Bronchial epithelial cell (primary cell): ENCODE measurements at regions not wholly inside any gene's neighbourhood (a gene's known extent, or its start where the extent isn't known, plus 50 kb on each side); places are given as distances from the start of the nearest gene placed in this dataset.

Source experiments
- DNase-seq: peaks from one replicate; pipeline ENCODE4 v3.0.0-alpha.2; 2010; ENCODE audit warnings: low read depth
- FAIRE-seq: peaks from 2 replicates; lab custom pipeline; 2011; peaks lifted over from hg19 to GRCh38; lab: Jason Lieb, UNC
- H3K27me3 ChIP-seq: 2 replicates; pipeline ENCODE4 v1.5.1; 2011; ENCODE audit warnings: low read length; ENCODE audit not compliant: control insufficient read depth, insufficient read depth
- H3K36me3 ChIP-seq: 2 replicates; pipeline ENCODE4 v1.5.1; 2011; ENCODE audit warnings: low read length; ENCODE audit not compliant: control insufficient read depth, insufficient read depth
- H3K4me3 ChIP-seq: 2 replicates; pipeline ENCODE4 v1.5.1; 2011; ENCODE audit warnings: mild to moderate bottlenecking, low read depth, low read length, control low read depth
- CTCF ChIP-seq: IDR thresholded peaks from 2 replicates; pipeline ENCODE4 v1.5.1; 2011; ENCODE audit warnings: mild to moderate bottlenecking, moderate library complexity, low read length, control low read depth, inconsistent platforms; ENCODE audit not compliant: insufficient read depth, severe bottlenecking

DNA sequence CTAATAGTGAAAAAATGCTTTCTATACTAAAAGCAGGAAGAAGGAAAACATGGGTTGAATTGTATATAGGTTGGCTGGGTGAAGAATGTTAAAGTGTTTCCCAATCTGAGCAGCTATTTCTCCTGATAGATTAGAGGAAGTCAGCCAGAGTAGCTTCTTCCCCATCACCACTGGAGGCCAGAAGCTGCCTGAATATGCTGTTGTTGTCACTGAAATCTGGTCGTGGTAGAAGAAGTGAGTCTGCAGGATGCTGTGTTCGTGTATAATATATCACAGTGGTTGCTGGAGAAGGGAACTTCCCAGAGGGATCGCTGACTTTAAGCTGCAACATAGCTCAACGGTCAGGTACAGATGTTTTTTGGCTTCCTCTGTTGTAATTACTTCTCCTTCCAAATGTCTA lies 247.5 kb upstream of the LRATD1 start:
- DNase-seq (no peak), FAIRE-seq (no peak)
- Histone ChIP-seq H3K36me3 (no peaks in the 10 kb centered on the region), H3K27me3 (no peaks in the 10 kb centered on the region), H3K4me3 (no peak overlapping the region)
- no peak for TF ChIP-seq CTCF

- DNase-seq: no peak
These were observed 245.2 kb upstream of the LRATD1 start for GRCh38 chr2:14387332-14387731.

GRCh38 chr2:14388724-14389123 lies 243.8 kb upstream of the LRATD1 start:
- Histone ChIP-seq H3K36me3 (no peaks in the 10 kb centered on the region), H3K4me3 (no peak overlapping the region), H3K27me3 (no peaks in the 10 kb centered on the region)
- no peak for DNase-seq
- FAIRE-seq: no peak
- TF ChIP-seq CTCF: no peak

More at GRCh38 chr2:14387332-14387731, 245.2 kb upstream of the LRATD1 start:
- Histone ChIP-seq H3K4me3 (no peak overlapping the region), H3K27me3 (no peaks in the 10 kb centered on the region), H3K36me3 (no peaks in the 10 kb centered on the region)
- TF ChIP-seq CTCF: no peak
- FAIRE-seq: no peak

DNA sequence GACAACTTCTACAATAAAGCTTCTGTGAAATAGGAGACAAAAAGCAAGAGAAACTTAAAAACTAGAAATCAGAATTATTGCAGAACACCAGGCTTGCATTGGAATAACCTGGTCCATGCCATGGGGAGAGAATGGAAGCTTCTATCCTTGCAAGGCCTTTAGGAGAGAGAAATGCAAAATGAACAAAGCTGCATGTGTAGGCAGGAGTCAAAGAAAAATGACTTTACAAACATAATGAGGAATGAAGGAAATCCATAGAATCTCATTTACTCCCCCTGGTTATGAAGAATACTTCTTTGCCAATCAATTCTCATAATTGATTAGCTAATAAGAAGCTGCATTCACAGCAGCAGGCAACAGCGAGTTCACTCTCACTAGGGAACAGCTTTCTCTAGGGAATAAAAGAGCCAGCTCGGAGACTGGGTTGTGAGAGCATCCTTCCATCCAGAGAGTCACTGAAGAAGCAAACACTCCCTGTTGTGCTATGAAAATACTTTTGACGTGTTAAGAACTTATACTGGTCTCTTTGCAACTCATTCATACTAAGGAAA lies 235.9 kb upstream of the LRATD1 start:
- no peak for TF ChIP-seq CTCF

GRCh38 chr2:14398641-14399040 lies 233.9 kb upstream of the LRATD1 start:
- Histone ChIP-seq H3K4me3 (no peak overlapping the region), H3K36me3 (no peaks in the 10 kb centered on the region), H3K27me3 (no peaks in the 10 kb centered on the region)
- DNase-seq (no peak), FAIRE-seq (no peak)
- no peak for TF ChIP-seq CTCF

More for the DNA sequence above, 235.9 kb upstream of the LRATD1 start:
- no peaks in the 10 kb centered on the region for H3K36me3 ChIP-seq
- H3K27me3 ChIP-seq: no peaks in the 10 kb centered on the region
- no peak for DNase-seq
- FAIRE-seq: no peak
- no peak overlapping the region for H3K4me3 ChIP-seq

DNA sequence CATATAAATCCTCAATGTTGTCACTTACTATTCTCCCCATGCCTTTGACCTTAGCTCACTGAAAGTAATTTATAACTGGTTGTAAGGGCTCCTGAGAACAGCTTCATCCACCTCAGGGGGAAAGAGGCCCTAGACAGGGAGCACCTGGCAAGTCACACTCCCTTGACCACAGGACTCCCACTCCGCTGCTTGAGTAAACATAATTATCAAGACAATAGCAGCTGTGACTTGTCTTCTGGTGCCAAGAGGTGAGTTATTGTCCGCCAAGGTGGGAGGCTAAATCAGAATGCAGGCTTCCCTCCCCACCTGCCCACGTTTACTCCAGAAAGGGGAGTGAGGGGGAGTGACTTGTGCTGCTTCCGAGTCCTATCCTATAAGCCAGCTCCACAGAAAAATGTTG lies 230.6 kb upstream of the LRATD1 start:
- DNase-seq (no peak), FAIRE-seq (no peak)
- no peaks in the 10 kb centered on the region for H3K27me3 ChIP-seq
- no peak for TF ChIP-seq CTCF
- H3K36me3 ChIP-seq: no peaks in the 10 kb centered on the region
- no peak overlapping the region for H3K4me3 ChIP-seq
